ENCODE measurements at regions not wholly inside any gene's neighbourhood (a gene's known extent, or its start where the extent isn't known, plus 50 kb on each side); places are given as distances from the start of the nearest gene placed in this dataset.

- DNase-seq, result no peak
Observed at GRCh38 chr6:100176311-100176950, 182.4 kb upstream of the MCHR2 start.

- DNase-seq, result no peak
Observed at GRCh38 chr6:100175814-100176310, 181.8 kb upstream of the MCHR2 start.

- no peak for DNase-seq
Observed at GRCh38 chr6:100173211-100173610, 179.2 kb upstream of the MCHR2 start.

- no peak for DNase-seq
Observed at GRCh38 chr6:100172322-100172713, 178.3 kb upstream of the MCHR2 start.

- DNase-seq, result no peak
Observed at GRCh38 chr6:100171533-100172321, 177.7 kb upstream of the MCHR2 start.

- DNase-seq, result no peak
Observed at GRCh38 chr6:100168148-100168547, 174.1 kb upstream of the MCHR2 start.

GRCh38 chr6:100167585-100167984 lies 173.6 kb upstream of the MCHR2 start:
- DNase-seq, result no peak

- no peak for DNase-seq
Observed at GRCh38 chr6:100166956-100167355, 172.9 kb upstream of the MCHR2 start.

GRCh38 chr6:100165442-100165841 lies 171.4 kb upstream of the MCHR2 start:
- DNase-seq, result no peak

GRCh38 chr6:100163035-100163434 lies 169.0 kb upstream of the MCHR2 start:
- DNase-seq, result no peak

GRCh38 chr6:100161782-100162365 lies 167.9 kb upstream of the MCHR2 start:
- DNase-seq, result no peak

- peak; percentile 33 for DNase-seq
Observed at GRCh38 chr6:100160930-100161329, 166.9 kb upstream of the MCHR2 start.

- no peak for DNase-seq
Observed at GRCh38 chr6:100155141-100155540, 161.1 kb upstream of the MCHR2 start.

GRCh38 chr6:100153636-100154275 lies 159.7 kb upstream of the MCHR2 start:
- DNase-seq, result no peak

GRCh38 chr6:100152201-100152600 lies 158.2 kb upstream of the MCHR2 start:
- DNase-seq, result no peak

- no peak for DNase-seq
Observed at GRCh38 chr6:100144991-100145390, 151.0 kb upstream of the MCHR2 start.

GRCh38 chr6:100138346-100139022 lies 144.5 kb upstream of the MCHR2 start:
- peak; percentile 19 for DNase-seq

- DNase-seq, result no peak
Observed at GRCh38 chr6:100137759-100138158, 143.7 kb upstream of the MCHR2 start.

- no peak for DNase-seq
Observed at GRCh38 chr6:100136590-100136989, 142.6 kb upstream of the MCHR2 start.

- DNase-seq, result no peak
Observed at GRCh38 chr6:100135977-100136376, 142.0 kb upstream of the MCHR2 start.

- DNase-seq, result no peak
Observed at GRCh38 chr6:100134703-100135102, 140.7 kb upstream of the MCHR2 start.

GRCh38 chr6:100134297-100134696 lies 140.3 kb upstream of the MCHR2 start:
- no peak for DNase-seq

GRCh38 chr6:100132005-100132404 lies 138.0 kb upstream of the MCHR2 start:
- DNase-seq, result no peak
